Renal pelvis (tissue), 1 donor: ENCODE measurements at regions not wholly inside any gene's neighbourhood (a gene's known extent, or its start where the extent isn't known, plus 50 kb on each side); places are given as distances from the start of the nearest gene placed in this dataset.

Source experiments
- DNase-seq: peaks from one replicate; pipeline ENCODE4 v3.0.0-alpha.2; 2013

- no peak for DNase-seq
Observed at GRCh38 chr5:164688437-164688836, 1183.0 kb downstream of the MAT2B start.

- no peak for DNase-seq
Observed at GRCh38 chr5:164708831-164709230, 1203.4 kb downstream of the MAT2B start.

GRCh38 chr5:164713682-164714081 is 1208.3 kb downstream of the MAT2B start:
- DNase-seq = no peak

- DNase-seq = no peak
Observed at GRCh38 chr5:164721116-164721515, 1215.7 kb downstream of the MAT2B start.

- DNase-seq = no peak
Observed at GRCh38 chr5:164721656-164722055, 1216.2 kb downstream of the MAT2B start.

- DNase-seq = no peak
Observed at GRCh38 chr5:164722702-164723101, 1217.3 kb downstream of the MAT2B start.

GRCh38 chr5:164727012-164727411 is 1221.6 kb downstream of the MAT2B start:
- DNase-seq = no peak

- no peak for DNase-seq
Observed at GRCh38 chr5:164728733-164729132, 1223.3 kb downstream of the MAT2B start.

GRCh38 chr5:164735334-164735733 is 1229.9 kb downstream of the MAT2B start:
- DNase-seq = no peak

GRCh38 chr5:164741376-164741775 is 1236.0 kb downstream of the MAT2B start:
- DNase-seq = no peak

GRCh38 chr5:164742025-164742424 is 1236.6 kb downstream of the MAT2B start:
- no peak for DNase-seq

GRCh38 chr5:164746723-164747122 is 1241.3 kb downstream of the MAT2B start:
- DNase-seq = no peak

GRCh38 chr5:164747371-164747770 is 1242.0 kb downstream of the MAT2B start:
- DNase-seq = no peak

GRCh38 chr5:164748861-164749260 is 1243.4 kb downstream of the MAT2B start:
- no peak for DNase-seq

- no peak for DNase-seq
Observed at GRCh38 chr5:164753434-164753833, 1248.0 kb downstream of the MAT2B start.

GRCh38 chr5:164763206-164763605 is 1257.8 kb downstream of the MAT2B start:
- DNase-seq = no peak

- no peak for DNase-seq
Observed at GRCh38 chr5:164772122-164772521, 1266.7 kb downstream of the MAT2B start.

- no peak for DNase-seq
Observed at GRCh38 chr5:164784230-164784629, 1278.8 kb downstream of the MAT2B start.

- no peak for DNase-seq
Observed at GRCh38 chr5:164798110-164798509, 1292.7 kb downstream of the MAT2B start.

GRCh38 chr5:164799391-164799790 is 1294.0 kb downstream of the MAT2B start:
- DNase-seq = no peak

GRCh38 chr5:164801910-164802309 is 1296.5 kb downstream of the MAT2B start:
- no peak for DNase-seq

- peak; percentile 21 for DNase-seq
Observed at GRCh38 chr5:164809821-164810220, 1304.4 kb downstream of the MAT2B start.

GRCh38 chr5:164818445-164818844 is 1313.0 kb downstream of the MAT2B start:
- no peak for DNase-seq

- DNase-seq = no peak
Observed at GRCh38 chr5:164824671-164825070, 1319.3 kb downstream of the MAT2B start.

- no peak for DNase-seq
Observed at GRCh38 chr5:164832516-164832915, 1327.1 kb downstream of the MAT2B start.
